Fibroblast of lung (primary cell): ENCODE measurements at regions not wholly inside any gene's neighbourhood (a gene's known extent, or its start where the extent isn't known, plus 50 kb on each side); places are given as distances from the start of the nearest gene placed in this dataset.

Experiments
- EZH2 ChIP-seq: IDR thresholded peaks from 2 replicates; pipeline ENCODE4 v1.5.1; 2012; ENCODE audit warnings: low read length, control low read depth, mild to moderate bottlenecking; ENCODE audit errors: missing control alignments
- TF ChIP-seq, protein P1 (sequence below), 2 donors: IDR thresholded peaks in 1 of 2; conservative IDR thresholded peaks in 1 of 2; 1 replicate in 1 of 2; 2 replicates in 1 of 2; pipeline ENCODE4 v1.5.1; 2011 to 2012; ENCODE audit warnings: low read length in 2 of 2, control low read depth in 1 of 2, inconsistent platforms in 1 of 2, low read depth in 1 of 2, mild to moderate bottlenecking in 1 of 2

DNA sequence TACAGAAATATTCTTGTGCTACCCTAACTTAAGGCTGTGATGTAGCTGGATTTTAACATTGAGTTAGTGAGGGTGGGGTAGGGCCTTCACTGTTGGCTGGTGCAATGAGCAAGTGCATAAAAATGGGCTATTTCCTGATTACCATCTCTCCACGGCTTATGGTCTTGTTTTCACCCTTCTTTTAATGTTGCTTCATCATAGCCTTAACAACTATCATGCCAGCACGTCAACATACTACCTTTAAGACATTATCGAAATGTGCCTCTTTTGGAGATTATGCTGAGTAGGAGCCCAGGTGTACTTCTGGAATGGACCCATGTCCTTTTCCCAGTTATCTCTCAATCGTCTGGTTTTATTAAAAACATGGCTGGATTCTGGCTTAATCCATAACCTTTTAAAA, 350.9 kb upstream of the ACTBL2 start:
- TF ChIP-seq, protein P1, sequence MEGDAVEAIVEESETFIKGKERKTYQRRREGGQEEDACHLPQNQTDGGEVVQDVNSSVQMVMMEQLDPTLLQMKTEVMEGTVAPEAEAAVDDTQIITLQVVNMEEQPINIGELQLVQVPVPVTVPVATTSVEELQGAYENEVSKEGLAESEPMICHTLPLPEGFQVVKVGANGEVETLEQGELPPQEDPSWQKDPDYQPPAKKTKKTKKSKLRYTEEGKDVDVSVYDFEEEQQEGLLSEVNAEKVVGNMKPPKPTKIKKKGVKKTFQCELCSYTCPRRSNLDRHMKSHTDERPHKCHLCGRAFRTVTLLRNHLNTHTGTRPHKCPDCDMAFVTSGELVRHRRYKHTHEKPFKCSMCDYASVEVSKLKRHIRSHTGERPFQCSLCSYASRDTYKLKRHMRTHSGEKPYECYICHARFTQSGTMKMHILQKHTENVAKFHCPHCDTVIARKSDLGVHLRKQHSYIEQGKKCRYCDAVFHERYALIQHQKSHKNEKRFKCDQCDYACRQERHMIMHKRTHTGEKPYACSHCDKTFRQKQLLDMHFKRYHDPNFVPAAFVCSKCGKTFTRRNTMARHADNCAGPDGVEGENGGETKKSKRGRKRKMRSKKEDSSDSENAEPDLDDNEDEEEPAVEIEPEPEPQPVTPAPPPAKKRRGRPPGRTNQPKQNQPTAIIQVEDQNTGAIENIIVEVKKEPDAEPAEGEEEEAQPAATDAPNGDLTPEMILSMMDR (conservative IDR thresholded peaks at IDR 0.05 in 1 of 2, IDR thresholded peaks at IDR 0.05 in 1 of 2; ENCODE audit: low read depth in 1 of 2, low read length in 2 of 2) = no peak
- no peak for TF ChIP-seq EZH2
